CD8-positive, alpha-beta memory T cell (primary cell): ENCODE measurements at regions not wholly inside any gene's neighbourhood (a gene's known extent, or its start where the extent isn't known, plus 50 kb on each side); places are given as distances from the start of the nearest gene placed in this dataset.
"Not testable (repeated sequence)": the region's sequence is repeated elsewhere in the genome, so short reads cannot be mapped to it uniquely, and the experiment has no call there.

Experiments
- CTCF ChIA-PET: fragments of 350-600 bp; sonication (Branson Sonifier 250); formaldehyde crosslinking; loops from one replicate; lab custom pipeline; 2021; ENCODE audit warnings: antibody characterized with exemption; lab: Charles Lee
- POLR2A ChIA-PET: fragments of 350-600 bp; sonication (Branson Sonifier 250); formaldehyde crosslinking; loops from one replicate; lab custom pipeline; 2021; ENCODE audit warnings: antibody characterized with exemption; lab: Charles Lee
- DNase-seq, 5 donors: peaks; one replicate each; pipeline versions ENCODE4 v3.0.0 to v3.0.0-alpha.2; 2020 to 2022; ENCODE audit warnings: mixed read lengths in 1 of 5
- H3K27ac ChIP-seq: one replicate; pipeline ENCODE4 v1.7.0; 2013; ENCODE audit warnings: low read depth, mild to moderate bottlenecking, low read length, moderate library complexity
- H3K27me3 ChIP-seq: 2 replicates; pipeline ENCODE4 v1.7.0; 2013; ENCODE audit warnings: low read length, mild to moderate bottlenecking; ENCODE audit not compliant: insufficient read depth, poor library complexity, severe bottlenecking
- H3K36me3 ChIP-seq: 2 replicates; pipeline ENCODE4 v1.7.0; 2013; ENCODE audit warnings: mild to moderate bottlenecking, low read length, moderate library complexity; ENCODE audit not compliant: insufficient read depth
- H3K4me1 ChIP-seq: 2 replicates; pipeline ENCODE4 v1.7.0; 2013; ENCODE audit warnings: mild to moderate bottlenecking, low read length, moderate library complexity; ENCODE audit not compliant: insufficient read depth
- H3K4me3 ChIP-seq: 2 replicates; pipeline ENCODE4 v1.7.0; 2013; ENCODE audit warnings: mild to moderate bottlenecking, low read length
- H3K9me3 ChIP-seq: 2 replicates; pipeline ENCODE4 v1.7.0; 2013; ENCODE audit warnings: mild to moderate bottlenecking, low read length
- H3K27ac Mint-ChIP-seq, 8 donors: one replicate each; pipeline ENCODE4 v1.8.0; 2020 to 2021; ENCODE audit warnings: mixed read lengths in 8 of 8, mild to moderate bottlenecking in 6 of 8, inconsistent platforms in 3 of 8, moderate library complexity in 3 of 8
- H3K27me3 Mint-ChIP-seq, 2 donors: one replicate each; pipeline ENCODE4 v1.8.0; 2020 to 2021; ENCODE audit warnings: mixed read lengths in 2 of 2, mild to moderate bottlenecking in 1 of 2, moderate library complexity in 1 of 2
- H3K36me3 Mint-ChIP-seq, 3 donors: one replicate each; pipeline ENCODE4 v1.8.0; 2020 to 2021; ENCODE audit warnings: mixed read lengths in 3 of 3, inconsistent platforms in 1 of 3, mild to moderate bottlenecking in 1 of 3
- H3K4me1 Mint-ChIP-seq, 3 donors: one replicate each; pipeline ENCODE4 v1.8.0; 2020 to 2021; ENCODE audit warnings: mixed read lengths in 3 of 3, inconsistent platforms in 1 of 3, mild to moderate bottlenecking in 1 of 3
- H3K4me3 Mint-ChIP-seq, 7 donors: one replicate each; pipeline ENCODE4 v1.8.0; 2020 to 2021; ENCODE audit warnings: mixed read lengths in 7 of 7, mild to moderate bottlenecking in 6 of 7, moderate library complexity in 4 of 7, inconsistent platforms in 2 of 7
- H3K9me3 Mint-ChIP-seq, 5 donors: one replicate each; pipeline ENCODE4 v1.8.0; 2020 to 2022; ENCODE audit warnings: mixed read lengths in 5 of 5, mild to moderate bottlenecking in 3 of 5, moderate library complexity in 2 of 5, inconsistent platforms in 1 of 5

DNA sequence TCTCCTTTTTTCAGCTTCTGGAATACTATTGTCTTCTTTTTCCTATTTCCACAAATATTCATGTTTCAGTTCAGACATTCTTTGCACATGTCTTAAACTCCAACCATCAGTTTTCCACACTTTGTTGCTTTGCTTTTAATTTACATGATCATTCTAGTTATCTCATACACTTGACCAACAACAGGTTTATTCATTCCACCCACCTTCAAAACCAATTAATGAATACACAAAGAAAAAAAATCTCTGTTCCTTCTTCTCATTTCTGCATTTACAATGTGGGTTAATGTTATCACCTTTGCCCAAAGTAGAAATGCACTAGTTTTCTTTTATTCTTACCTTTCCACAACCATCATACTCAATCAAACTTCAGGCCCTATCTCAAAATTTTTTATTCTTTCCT lies 216.7 kb downstream of the FRK start:
- Histone ChIP-seq H3K36me3 (no peaks in the 10 kb centered on the region), H3K27me3 (no peaks in the 10 kb centered on the region), H3K4me1 (no peaks in the 10 kb centered on the region), H3K4me3 (no peak overlapping the region), H3K9me3 (no peaks in the 10 kb centered on the region), H3K27ac (no peak overlapping the region)
- CTCF ChIA-PET, result no interaction called here
- no peak overlapping the region for H3K27ac Mint-ChIP-seq
- peaks cover 0 to 10% (median 0%) of the 10 kb centered on the region in 5 donors for H3K9me3 Mint-ChIP-seq
- no peak for DNase-seq
- H3K4me3 Mint-ChIP-seq, result no peak overlapping the region
- no peaks in the 10 kb centered on the region for H3K4me1 Mint-ChIP-seq
- POLR2A ChIA-PET, result no interaction called here
- no peaks in the 10 kb centered on the region for H3K36me3 Mint-ChIP-seq
- peaks cover 0 to 2% of the 10 kb centered on the region in 2 donors for H3K27me3 Mint-ChIP-seq

- Mint-ChIP-seq H3K4me1 (no peaks in the 10 kb centered on the region), H3K36me3 (no peaks in the 10 kb centered on the region), H3K27ac (no peak overlapping the region), H3K9me3 (peaks cover 0 to 10% (median 0%) of the 10 kb centered on the region in 5 donors), H3K27me3 (peaks cover 0 to 2% of the 10 kb centered on the region in 2 donors), H3K4me3 (no peak overlapping the region)
- Histone ChIP-seq H3K4me3 (no peak overlapping the region), H3K4me1 (no peaks in the 10 kb centered on the region), H3K27me3 (no peaks in the 10 kb centered on the region), H3K27ac (no peak overlapping the region), H3K9me3 (no peaks in the 10 kb centered on the region), H3K36me3 (no peaks in the 10 kb centered on the region)
- DNase-seq, result no peak
- POLR2A ChIA-PET, result no interaction called here
- CTCF ChIA-PET, result no interaction called here
Observed at GRCh38 chr6:115842338-115842737, 218.4 kb downstream of the FRK start.

- no peaks in the 10 kb centered on the region for H3K4me1 ChIP-seq
- DNase-seq, result no peak
- ChIA-PET POLR2A (no interaction called here), CTCF (no interaction called here)
- no peaks in the 10 kb centered on the region for H3K36me3 ChIP-seq
- no peaks in the 10 kb centered on the region for H3K4me1 Mint-ChIP-seq
- H3K4me3 Mint-ChIP-seq, result no peak overlapping the region
- H3K27ac Mint-ChIP-seq, result no peak overlapping the region
- H3K27ac ChIP-seq, result no peak overlapping the region
- peaks cover 0 to 7% (median 0%) of the 10 kb centered on the region in 5 donors for H3K9me3 Mint-ChIP-seq
- no peaks in the 10 kb centered on the region for H3K27me3 ChIP-seq
- no peaks in the 10 kb centered on the region for H3K9me3 ChIP-seq
- no peaks in the 10 kb centered on the region for H3K36me3 Mint-ChIP-seq
- H3K27me3 Mint-ChIP-seq, result peaks cover 0 to 2% of the 10 kb centered on the region in 2 donors
- no peak overlapping the region for H3K4me3 ChIP-seq
Observed at GRCh38 chr6:115839583-115840181, 221.0 kb downstream of the FRK start.

DNA sequence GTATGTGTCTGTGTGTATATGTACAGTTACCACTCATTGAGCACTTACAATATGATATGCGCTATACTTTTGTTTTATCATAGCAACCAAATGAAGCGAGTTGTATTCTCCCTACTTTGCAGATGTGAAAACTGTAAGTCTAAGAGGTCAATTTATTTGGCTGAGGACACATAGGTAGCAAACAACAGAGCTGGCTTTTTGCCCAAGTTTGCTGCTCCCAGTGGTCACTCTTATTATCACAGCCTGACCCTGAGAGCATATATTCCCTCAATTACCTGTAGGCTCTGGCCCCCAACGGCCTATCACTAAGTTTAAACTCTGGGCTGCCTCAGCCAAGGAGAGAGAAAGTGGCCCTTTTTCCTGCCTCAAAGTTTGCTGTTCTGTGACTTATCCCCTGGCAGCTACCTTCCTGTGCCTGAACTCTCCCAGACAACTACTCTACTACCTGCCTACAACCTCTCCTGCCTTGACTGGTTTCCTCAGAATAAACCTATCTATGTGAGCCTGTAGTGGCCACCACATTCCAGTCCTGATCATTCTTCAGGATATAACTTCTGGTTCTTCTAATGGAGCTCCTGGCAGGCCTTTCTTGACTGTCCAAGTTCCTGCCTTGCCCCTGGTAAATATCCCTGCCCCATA lies 221.8 kb downstream of the FRK start:
- CTCF ChIA-PET, result no interaction called here
- Histone ChIP-seq H3K4me3 (no peak overlapping the region), H3K36me3 (no peaks in the 10 kb centered on the region), H3K27ac (no peak overlapping the region), H3K9me3 (no peaks in the 10 kb centered on the region), H3K27me3 (no peaks in the 10 kb centered on the region), H3K4me1 (no peaks in the 10 kb centered on the region)
- H3K27me3 Mint-ChIP-seq, result no peaks in the 10 kb centered on the region
- POLR2A ChIA-PET, result no interaction called here
- H3K9me3 Mint-ChIP-seq, result peaks cover 0 to 7% (median 0%) of the 10 kb centered on the region in 5 donors
- no peaks in the 10 kb centered on the region for H3K4me1 Mint-ChIP-seq
- no peaks in the 10 kb centered on the region for H3K36me3 Mint-ChIP-seq
- no peak overlapping the region for H3K4me3 Mint-ChIP-seq
- H3K27ac Mint-ChIP-seq, result no peak overlapping the region
- DNase-seq, result no peak

DNA sequence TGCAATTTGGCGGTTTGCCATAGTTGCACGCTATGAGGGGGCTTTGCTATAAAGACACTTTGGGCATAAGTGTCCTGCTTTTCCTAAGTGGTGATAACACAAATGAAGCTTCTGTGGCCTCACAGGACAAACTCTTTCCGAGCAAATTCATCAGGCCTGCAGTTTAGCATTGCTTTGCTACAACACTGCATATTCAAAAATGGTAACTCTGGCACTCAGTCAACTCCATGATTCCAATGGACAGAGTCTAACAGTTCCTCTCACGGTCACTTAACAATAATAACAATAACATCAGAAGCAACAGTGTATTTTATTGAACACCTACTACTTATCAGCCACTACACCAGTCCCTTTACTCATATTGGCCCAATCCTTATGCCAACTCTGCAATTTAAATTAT lies 222.5 kb downstream of the FRK start:
- DNase-seq, result no peak

DNA sequence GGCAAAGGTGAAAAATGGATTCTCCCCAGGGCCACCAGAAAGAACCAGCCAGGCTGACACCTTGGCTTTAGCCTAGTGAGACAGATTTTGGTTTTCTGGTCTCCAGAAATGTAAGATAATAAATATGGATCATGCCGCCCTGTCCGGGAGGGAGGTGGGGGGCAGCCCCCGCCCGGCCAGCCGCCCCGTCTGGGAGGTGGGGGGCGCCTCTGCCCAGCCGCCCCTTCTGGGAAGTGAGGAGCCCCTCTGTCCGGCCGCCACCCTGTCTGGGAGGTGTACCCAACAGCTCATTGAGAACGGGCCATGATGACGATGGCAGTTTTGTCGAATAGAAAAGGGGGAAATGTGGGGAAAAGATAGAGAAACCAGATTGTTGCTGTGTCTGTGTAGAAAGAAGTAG lies 224.3 kb downstream of the FRK start:
- H3K4me3 ChIP-seq, CTCF ChIA-PET, H3K36me3 ChIP-seq, H3K4me1 Mint-ChIP-seq, POLR2A ChIA-PET, H3K9me3 ChIP-seq, H3K27me3 Mint-ChIP-seq, H3K9me3 Mint-ChIP-seq, H3K4me3 Mint-ChIP-seq, H3K4me1 ChIP-seq, DNase-seq, H3K27ac ChIP-seq, H3K36me3 Mint-ChIP-seq, H3K27ac Mint-ChIP-seq, H3K27me3 ChIP-seq: not testable (repeated sequence)

More for the DNA sequence above, 222.5 kb downstream of the FRK start:
- Histone ChIP-seq H3K9me3 (no peaks in the 10 kb centered on the region), H3K4me1 (no peaks in the 10 kb centered on the region), H3K4me3 (no peak overlapping the region), H3K27me3 (no peaks in the 10 kb centered on the region), H3K27ac (no peak overlapping the region), H3K36me3 (no peaks in the 10 kb centered on the region)
- ChIA-PET POLR2A (no interaction called here), CTCF (no interaction called here)
- no peaks in the 10 kb centered on the region for H3K27me3 Mint-ChIP-seq
- peaks cover 0 to 7% (median 0%) of the 10 kb centered on the region in 5 donors for H3K9me3 Mint-ChIP-seq
- H3K4me3 Mint-ChIP-seq, result no peak overlapping the region
- H3K27ac Mint-ChIP-seq, result no peak overlapping the region
- no peaks in the 10 kb centered on the region for H3K36me3 Mint-ChIP-seq
- H3K4me1 Mint-ChIP-seq, result no peaks in the 10 kb centered on the region

- Histone ChIP-seq H3K9me3 (no peaks in the 10 kb centered on the region), H3K4me1 (no peaks in the 10 kb centered on the region), H3K27me3 (no peaks in the 10 kb centered on the region), H3K27ac (no peak overlapping the region), H3K36me3 (no peaks in the 10 kb centered on the region), H3K4me3 (no peak overlapping the region)
- H3K27ac Mint-ChIP-seq, result no peak overlapping the region
- H3K9me3 Mint-ChIP-seq, result peaks cover 0 to 4% (median 3%) of the 10 kb centered on the region in 5 donors
- no peaks in the 10 kb centered on the region for H3K27me3 Mint-ChIP-seq
- no peaks in the 10 kb centered on the region for H3K36me3 Mint-ChIP-seq
- ChIA-PET CTCF (no interaction called here), POLR2A (no interaction called here)
- no peak for DNase-seq
- H3K4me1 Mint-ChIP-seq, result no peaks in the 10 kb centered on the region
- H3K4me3 Mint-ChIP-seq, result no peak overlapping the region
Observed at GRCh38 chr6:115835314-115835713, 225.4 kb downstream of the FRK start.

GRCh38 chr6:115834542-115834941 lies 226.1 kb downstream of the FRK start:
- H3K36me3 ChIP-seq, H3K4me3 Mint-ChIP-seq, H3K27ac Mint-ChIP-seq, H3K4me1 ChIP-seq, H3K27ac ChIP-seq, CTCF ChIA-PET, POLR2A ChIA-PET, H3K9me3 ChIP-seq, H3K27me3 Mint-ChIP-seq, H3K9me3 Mint-ChIP-seq, H3K4me1 Mint-ChIP-seq, H3K36me3 Mint-ChIP-seq, DNase-seq, H3K27me3 ChIP-seq, H3K4me3 ChIP-seq: not testable (repeated sequence)
